HK-2 (cell line): ENCODE measurements at regions not wholly inside any gene's neighbourhood (a gene's known extent, or its start where the extent isn't known, plus 50 kb on each side); places are given as distances from the start of the nearest gene placed in this dataset.

Source experiments
- DNase-seq: peaks from one replicate; pipeline ENCODE4 v3.0.0-alpha.2; 2018; ENCODE audit not compliant: unreplicated experiment

GRCh38 chr18:78150590-78150989 is 829.0 kb upstream of the SALL3 start:
- no peak for DNase-seq

DNA sequence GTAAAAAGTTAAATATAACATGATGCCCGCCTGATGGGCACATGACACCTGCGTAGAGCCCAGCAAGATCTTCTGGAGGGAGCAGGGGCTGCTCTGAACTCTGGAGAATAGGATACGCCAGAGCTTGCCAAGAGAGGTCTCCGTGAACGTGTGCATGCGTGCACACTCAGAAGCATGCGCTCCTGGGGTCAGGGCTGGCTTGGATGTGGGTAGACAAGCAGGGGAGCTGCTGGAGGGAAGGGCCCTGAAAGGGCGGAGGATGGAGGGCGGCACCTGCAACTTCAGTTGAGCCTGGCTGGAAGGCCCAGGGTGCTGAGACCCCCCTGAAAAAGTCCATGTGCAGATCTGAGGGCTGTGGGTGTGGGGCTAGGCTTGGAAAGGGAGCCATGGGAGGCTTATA is 828.4 kb upstream of the SALL3 start:
- no peak for DNase-seq

DNA sequence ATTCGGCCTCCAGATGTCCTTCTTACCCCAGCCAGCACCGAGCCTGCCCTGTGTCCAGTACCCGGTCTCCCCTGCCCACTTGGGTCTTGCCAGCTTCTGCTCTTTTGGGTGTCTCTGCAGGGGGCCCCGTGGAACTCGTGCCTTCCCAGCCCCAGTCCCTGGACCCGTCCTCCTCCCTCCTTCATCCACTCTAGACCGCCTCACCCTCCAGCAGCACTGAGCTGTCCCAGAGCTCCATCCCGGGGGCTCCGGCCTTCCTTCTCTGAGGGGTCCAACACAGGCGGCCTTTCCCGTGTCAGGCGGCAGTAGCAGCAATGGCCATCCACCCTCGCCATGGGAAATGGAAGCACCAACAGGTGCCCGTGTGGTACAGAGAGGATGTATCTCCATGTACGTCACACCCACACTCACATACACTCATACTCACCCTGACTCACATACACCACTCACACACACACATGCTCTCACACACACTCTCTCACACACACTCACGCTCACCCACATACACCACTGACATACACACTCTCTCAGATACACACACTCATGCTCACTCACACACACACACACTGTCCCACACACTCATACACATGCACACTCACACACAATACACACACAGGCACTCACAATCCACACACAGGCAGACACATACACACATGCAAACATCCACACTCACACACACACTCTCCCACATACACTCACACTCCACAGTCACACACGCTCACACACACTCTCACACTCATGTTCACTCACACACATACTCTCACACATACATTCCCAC is 827.5 kb upstream of the SALL3 start:
- DNase-seq = no peak

- DNase-seq = no peak
Observed at GRCh38 chr18:78153362-78153761, 826.3 kb upstream of the SALL3 start.

GRCh38 chr18:78154444-78154843 is 825.2 kb upstream of the SALL3 start:
- DNase-seq = no peak

GRCh38 chr18:78154853-78155252 is 824.8 kb upstream of the SALL3 start:
- DNase-seq = no peak

- no peak for DNase-seq
Observed at GRCh38 chr18:78156466-78156865, 823.2 kb upstream of the SALL3 start.

DNA sequence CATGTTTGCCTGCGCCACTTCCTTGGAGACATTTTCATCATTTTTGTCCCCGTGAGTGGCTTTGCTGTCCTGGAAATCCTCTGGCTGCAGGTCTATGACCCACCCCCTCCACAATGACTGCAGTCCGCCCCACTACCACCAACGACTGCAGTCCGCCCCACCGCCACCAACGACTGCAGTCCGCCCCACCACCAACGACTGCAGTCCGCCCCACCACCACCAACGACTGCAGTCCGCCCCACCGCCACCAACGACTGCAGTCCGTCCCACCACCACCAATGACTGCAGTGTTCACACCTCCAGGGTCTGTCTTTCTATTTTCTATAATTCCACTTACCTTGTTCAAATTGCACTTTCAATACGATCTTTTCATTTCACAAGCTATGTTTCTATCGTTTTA is 820.7 kb upstream of the SALL3 start:
- no peak for DNase-seq

DNA sequence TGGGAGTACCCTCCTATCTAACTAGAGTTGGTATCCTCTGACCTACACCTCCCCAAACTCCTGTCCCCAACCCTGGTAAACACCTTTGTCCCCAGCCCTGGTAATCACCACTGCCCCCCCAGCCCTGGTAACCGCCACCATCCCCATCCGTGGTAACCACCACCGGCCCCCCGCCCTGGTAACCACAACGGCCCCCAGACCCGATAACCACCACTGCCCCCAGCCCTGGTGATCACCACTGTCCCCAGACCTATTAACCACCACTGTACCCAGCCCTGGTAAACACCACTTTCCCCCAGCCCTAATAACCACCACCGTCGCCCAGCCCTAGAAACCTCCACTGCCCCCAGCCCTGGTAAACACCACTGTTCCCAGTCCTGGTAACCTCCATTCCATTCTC is 820.2 kb upstream of the SALL3 start:
- no peak for DNase-seq

DNA sequence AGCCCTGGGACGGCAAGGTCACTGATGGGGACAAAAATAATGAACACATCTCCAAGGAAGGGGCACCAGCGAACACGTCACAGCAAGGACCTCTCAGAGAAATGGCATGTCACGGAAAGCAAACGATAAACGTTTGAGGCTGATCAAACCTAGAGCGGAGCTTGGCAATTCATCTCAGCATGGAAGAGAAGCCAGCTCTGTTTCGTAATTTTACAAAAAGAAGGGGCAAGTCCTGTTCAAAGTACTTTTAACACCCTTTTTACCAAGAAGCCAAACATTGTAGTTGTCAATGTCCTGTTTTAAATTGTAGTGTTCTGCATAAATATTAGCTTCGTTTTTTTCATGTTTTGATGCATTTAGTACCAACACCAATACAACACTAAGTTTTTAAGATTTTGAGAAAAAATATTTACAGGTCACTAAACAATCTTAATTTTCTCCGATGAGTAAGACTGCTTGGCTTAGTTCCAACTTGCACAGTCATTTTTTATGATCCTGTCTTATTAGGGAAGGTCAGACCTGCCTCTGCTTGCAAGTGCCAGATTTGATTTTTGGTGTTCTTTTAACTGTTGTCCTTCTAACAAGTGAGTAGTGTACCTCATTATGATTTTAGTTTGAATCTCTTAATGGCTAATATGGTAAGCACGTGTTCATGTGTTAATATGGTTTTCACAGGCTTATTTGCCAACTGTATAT is 818.5 kb upstream of the SALL3 start:
- DNase-seq = no peak

- no peak for DNase-seq
Observed at GRCh38 chr18:78165525-78165924, 814.1 kb upstream of the SALL3 start.

DNA sequence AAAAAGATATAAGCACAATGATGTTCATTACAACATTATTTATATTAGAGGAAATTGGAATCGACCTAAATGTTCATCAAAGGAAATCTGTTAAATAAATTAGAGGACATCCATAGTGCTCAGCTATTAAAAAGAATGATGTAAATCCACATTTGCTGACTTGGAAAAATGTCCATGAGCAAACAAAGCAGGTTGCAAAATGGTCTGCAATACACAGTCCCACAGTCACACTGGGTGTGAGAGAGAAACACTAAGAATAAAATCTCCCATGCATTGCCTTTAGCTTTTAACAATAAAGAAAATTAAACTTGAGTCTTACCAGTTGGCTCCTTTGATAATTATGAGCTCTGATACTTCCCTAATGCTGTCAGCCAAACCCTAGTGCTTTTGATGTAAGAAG is 811.1 kb upstream of the SALL3 start:
- DNase-seq = no peak

DNA sequence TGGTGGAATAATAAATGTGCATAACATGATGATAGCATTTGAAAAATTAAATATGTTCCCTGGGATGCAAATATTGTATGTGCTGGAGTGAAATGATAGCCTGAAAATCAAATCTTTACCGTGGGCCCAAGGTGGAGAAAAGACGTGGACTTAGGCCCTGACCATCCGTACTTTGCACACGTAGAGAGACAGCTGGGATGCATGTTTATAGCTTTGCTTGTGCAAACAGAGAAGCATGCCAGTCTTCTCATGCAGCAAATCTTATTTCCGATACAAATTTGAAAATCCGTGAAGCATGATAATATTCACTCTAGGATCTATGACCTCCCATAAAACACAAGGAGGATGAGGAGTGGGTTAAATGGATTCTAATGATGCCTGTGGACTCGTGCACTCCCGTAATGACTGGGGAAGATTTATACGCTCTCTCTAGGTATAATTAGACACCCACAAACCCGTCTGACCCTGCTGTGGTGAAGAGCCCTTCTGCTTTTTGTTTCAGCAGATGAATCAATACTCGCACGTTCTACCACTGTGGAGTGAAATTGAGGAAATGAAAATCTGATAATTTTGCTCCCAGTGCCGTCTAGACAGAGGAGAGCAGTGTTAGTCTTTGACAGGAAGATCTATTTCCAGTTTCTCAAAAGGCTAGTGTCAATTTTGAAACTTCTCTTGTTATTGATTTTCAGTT is 810.3 kb upstream of the SALL3 start:
- no peak for DNase-seq

GRCh38 chr18:78171954-78172353 is 807.7 kb upstream of the SALL3 start:
- DNase-seq = no peak

DNA sequence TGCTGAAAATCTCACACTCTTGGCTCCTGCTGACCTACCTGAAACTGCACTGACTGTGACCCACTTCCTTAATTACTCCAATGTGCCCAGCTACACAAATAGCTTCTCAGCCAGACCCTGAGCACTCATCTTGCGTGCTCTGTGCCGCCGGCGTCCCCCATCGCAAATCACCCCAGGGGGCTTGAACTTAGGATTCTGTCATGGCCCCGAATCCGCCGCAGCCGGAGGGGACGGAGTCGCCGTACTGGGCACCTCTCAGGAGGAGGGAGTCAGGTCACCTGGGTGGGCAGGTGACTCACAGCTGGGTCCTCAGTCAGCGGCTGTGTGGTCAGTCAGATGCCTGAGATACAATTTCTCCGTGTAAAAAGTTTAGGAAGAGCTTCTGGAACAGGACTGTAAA is 804.9 kb upstream of the SALL3 start:
- no peak for DNase-seq

GRCh38 chr18:78178812-78179211 is 800.8 kb upstream of the SALL3 start:
- no peak for DNase-seq

DNA sequence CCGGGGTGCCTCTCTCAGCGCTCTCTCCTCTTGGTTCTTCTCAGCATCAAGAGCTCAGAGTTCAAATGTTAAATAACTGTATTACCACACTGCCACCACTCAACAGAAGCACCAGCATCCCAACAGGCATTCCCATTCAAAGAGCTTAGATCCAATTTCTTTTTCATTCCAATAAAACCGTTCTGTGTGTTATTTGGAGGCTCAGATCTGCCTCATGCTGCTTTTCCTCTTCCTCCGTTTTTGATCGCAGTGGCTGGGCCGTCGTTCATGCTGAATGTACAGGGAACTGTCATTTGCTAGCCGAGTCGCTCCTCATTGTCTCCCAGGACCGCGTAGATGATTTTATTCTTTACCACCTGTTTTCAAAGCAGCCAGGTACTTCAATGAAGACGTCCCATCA is 798.9 kb upstream of the SALL3 start:
- DNase-seq = no peak

GRCh38 chr18:78183815-78184214 is 795.8 kb upstream of the SALL3 start:
- DNase-seq = no peak

GRCh38 chr18:78191276-78191675 is 788.3 kb upstream of the SALL3 start:
- DNase-seq = no peak

DNA sequence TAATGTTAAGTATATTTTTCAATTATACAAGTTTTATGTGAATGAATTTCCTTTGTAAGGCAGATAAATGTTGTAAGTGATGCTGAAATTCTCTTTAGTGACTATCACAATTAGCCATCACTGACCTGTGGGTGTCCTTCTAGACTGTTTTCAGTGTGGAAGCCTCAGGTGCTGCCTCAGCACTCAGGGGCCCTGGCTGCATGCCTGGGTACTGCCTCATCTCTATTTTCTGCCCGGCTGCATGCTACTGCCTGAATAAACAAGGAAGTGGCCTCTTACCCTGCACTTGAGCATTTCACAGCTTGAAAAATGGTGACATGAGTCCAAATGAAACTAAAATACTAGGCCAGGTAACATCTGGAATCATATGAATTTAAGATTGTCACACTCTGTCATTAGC is 787.6 kb upstream of the SALL3 start:
- DNase-seq = peak; percentile 13

- no peak for DNase-seq
Observed at GRCh38 chr18:78196280-78196679, 783.3 kb upstream of the SALL3 start.

DNA sequence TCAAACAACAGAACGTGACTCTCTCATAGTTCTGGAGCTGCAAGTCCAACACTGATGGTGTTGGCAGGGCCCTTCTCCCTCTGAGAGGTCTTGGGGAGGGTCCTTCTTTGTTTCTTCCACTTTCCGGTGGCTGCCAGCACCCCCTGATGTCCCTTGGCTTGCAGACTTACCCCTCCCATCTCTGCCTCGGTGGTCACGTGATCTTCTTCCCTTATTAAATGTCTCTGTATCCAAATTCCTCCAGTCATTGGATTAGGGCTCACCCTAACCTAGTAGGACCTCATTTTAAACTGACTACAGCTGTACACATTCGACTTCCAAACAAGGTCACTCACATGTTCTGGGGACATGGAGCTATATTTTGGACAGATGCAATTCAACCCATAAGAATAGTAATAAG is 780.6 kb upstream of the SALL3 start:
- DNase-seq = no peak

DNA sequence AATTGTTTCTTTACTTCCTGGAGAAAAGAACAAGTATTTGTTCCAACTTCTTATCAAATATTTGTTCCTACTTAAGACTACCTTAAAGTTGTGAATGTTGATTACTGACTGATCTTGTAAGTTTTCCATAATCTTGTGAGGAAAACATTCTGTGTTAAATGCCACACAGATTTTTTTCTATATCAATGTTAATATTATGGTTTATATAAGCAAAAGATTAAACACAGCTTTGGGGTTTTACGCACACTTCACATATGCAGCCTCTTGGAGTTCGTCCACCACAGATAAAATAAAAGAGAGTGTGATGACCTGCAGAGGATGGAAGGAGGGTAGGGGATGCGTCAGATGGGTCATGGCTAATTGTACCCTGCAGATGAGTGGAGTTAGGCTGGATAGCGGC is 780.0 kb upstream of the SALL3 start:
- no peak for DNase-seq
